ENCODE measurements at regions not wholly inside any gene's neighbourhood (a gene's known extent, or its start where the extent isn't known, plus 50 kb on each side); places are given as distances from the start of the nearest gene placed in this dataset.

DNA sequence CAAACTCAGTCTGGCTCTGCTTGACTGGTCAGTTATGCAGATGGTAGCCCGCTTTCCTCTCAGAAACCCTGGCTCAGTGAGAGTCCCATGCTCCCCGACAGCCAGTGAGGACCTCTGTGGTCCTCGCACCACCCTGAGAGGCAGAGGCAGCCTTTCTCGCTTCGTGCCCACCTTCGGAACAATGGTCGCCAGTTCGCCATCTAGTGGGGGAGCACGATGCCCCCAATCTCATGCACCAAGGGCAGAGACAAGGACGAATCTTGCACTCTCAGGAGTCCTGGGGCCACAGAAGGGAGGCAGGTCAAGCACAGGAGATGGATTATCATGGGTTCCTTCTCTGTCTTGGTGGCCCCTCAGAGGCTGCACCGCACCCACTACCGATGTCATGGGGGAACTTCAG, 75.2 kb downstream of the RHCG start:
- ChIA-PET CTCF (interaction anchor here (1.1 to 7.3 kb wide), 2 partner anchors 8 to 61 kb away, joined by 3 to 80 read pairs; no protein-coding TSS in a partner anchor), POLR2A (no interaction called here)

DNA sequence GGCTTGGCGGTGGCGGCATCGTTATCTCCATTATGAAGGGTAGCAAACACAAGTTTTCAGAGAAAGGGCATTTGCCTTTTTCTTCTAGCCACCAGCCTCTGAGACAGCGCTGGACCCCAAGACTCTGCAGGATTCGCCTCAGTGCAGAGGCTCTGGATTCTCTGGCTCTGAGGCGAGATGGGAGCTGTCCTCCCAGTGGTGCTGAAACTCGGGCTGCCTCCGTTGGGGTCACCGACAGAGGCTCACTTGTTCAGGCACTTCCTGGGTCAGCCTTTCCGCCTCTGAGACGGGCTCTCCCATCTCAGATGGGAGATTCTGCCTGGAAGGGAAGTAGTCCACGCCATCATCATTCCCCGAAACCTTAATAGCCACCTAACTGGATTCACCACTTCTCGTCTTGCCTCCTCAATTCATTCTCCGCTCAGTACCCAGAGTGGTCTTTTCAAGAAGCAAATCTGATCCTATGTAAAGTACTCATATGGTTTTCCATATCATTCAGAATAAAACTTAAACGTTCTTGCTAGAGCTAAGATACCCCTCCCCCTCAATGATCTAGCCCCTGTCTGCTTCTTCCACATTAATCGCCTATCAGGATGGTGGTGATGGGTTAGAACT, 76.9 kb downstream of the RHCG start:
- POLR2A ChIA-PET = no interaction called here
- CTCF ChIA-PET = interaction anchor here (1.4 to 7.3 kb wide), 4 partner anchors 11 to 59 kb away, joined by 5 to 80 read pairs (median 10); no protein-coding TSS in a partner anchor

DNA sequence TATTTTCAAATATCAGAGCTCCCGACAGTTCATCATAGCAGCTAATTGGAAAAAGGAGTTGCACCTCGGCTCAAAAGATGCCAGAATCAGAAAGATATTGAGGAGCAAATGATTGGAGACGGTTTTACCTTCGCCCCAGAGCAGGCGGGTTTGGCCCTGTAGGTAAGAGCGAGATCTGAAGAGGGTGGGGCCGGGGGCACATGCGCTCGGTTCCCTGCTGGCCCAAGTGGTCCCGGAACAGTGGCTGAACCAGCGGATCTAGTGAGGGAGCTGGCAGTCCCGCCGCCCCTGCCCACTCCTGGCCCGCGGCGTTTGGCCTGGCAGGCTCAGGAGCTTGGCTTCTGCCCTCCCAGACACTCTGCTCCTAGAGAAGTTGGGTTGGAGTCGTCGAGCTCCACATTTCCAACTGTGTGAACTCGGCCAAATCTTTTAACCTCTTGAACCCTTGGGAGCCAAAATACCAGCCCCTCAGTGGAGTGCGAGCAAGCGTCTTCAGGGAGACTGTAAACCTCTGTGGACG, 79.1 kb downstream of the RHCG start:
- POLR2A ChIA-PET = no interaction called here
- CTCF ChIA-PET = interaction anchor here (1.0 to 7.3 kb wide), 6 partner anchors 10 to 57 kb away, joined by 3 to 80 read pairs (median 10); no protein-coding TSS in a partner anchor

DNA sequence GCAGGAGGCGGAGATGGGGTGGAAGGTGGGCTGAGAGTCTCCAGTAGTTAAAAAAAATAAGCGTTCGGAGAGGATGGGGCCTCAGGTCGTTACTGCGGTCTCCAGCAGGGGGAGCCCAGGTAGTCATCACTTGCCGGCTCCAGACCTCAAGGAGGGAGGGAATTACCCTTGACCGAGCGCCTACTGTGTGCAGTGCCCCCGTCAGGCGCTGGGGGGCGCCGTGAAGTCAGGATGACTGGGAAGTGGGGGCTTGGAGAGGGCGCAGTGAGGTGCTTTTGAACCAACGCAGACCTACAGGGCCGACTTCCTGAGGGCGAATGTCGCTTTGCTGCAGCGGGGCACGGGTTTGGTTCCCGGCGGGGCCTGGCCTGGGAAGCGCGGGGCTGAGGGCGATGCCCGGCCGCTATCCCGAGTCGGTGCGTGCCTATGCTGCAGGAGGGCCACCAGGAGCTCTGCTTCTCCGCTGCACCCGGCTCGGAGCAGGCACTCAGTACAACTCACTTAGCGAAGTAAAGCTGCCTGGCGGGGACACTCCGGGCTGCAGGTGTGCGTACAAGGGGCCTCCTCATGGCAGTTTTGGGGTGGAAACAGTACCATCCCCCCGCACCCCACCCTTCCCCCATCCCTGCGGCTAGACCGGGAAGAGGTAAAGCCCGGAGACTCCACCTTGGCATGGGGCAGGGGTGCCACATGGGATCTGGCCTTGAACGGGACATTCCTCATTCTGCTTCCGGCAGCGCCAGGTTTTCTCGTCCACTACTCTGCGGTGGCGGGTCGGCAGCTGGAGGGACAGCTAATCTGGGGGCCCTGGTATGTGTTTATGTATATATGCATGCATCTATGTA, 79.8 kb downstream of the RHCG start:
- ChIA-PET CTCF (interaction anchor here (1.0 to 7.3 kb wide), 6 partner anchors 9 to 56 kb away, joined by 3 to 80 read pairs (median 10); no protein-coding TSS in a partner anchor), POLR2A (no interaction called here)

DNA sequence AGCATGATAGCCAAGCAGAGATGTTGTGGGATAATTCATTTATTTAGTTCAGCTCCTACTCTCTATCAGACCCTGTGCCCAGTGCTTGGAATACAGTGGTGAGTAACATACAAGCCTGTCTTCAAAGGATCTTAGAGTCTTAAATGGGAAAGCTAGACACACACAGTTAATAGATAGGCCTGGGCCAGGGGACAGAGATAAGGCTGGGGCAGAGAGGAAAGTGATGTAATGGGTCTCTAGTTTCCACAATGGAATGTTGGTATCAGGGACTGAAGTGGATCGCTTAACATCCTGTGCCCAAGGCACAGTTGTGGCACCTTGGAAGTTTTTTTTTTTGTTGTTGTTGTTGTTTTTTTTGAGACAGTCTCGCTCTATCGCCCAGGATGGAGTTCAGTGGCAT, 79.9 kb upstream of the POLG start:
- ChIA-PET CTCF (interaction anchor here (0.7 to 7.3 kb wide), 3 partner anchors 16 to 54 kb away, joined by 3 to 80 read pairs (median 3); no protein-coding TSS in a partner anchor), POLR2A (no interaction called here)

DNA sequence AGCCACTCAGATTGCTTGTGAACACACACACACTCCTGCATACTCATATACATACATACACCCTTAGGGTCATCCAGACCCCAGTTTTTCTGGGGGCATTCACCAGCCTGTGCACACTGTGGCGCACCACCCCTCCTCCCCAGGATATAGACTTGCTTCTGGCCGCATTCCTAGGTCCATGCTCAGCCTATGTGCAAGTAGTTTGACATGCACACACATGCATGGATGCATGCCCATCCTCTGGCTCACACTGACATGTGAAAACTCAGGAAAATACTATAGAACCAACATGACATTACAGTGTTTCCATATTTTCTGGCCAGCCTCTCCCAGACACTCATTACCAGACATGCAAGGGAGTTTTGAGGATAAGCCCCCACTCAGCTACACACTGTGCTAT, 79.3 kb upstream of the POLG start:
- ChIA-PET CTCF (interaction anchor here (0.7 to 7.3 kb wide), 2 partner anchors 16 to 53 kb away, joined by 3 to 80 read pairs; no protein-coding TSS in a partner anchor), POLR2A (no interaction called here)

DNA sequence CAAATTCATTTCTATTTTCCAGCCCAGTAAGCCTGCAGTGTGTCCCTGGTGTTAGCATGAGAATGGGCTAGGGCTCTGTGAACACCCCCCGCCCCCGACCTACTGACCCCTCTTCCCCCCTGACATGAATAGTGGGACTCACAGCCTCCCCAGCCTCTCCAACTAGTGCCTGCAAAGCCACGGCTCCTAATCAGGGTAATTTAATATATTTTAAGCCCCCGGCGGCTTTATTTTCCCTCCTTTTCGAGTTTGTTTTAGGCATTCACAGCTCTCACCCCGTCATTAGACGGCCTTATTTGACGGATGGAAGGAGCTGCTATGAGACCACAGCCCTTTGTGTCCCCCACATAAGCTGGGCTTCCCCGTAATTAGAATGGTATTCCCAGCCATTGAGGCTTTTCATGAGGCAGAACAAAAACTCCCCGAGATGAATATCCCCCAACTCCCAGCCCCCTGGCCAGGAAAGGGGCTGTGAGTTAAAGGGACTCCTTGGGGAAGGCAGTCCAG, 78.3 kb upstream of the POLG start:
- POLR2A ChIA-PET = interaction anchor here (0.6 kb wide), 1 partner anchor 52 kb away, joined by 3 read pairs; no protein-coding TSS in a partner anchor

DNA sequence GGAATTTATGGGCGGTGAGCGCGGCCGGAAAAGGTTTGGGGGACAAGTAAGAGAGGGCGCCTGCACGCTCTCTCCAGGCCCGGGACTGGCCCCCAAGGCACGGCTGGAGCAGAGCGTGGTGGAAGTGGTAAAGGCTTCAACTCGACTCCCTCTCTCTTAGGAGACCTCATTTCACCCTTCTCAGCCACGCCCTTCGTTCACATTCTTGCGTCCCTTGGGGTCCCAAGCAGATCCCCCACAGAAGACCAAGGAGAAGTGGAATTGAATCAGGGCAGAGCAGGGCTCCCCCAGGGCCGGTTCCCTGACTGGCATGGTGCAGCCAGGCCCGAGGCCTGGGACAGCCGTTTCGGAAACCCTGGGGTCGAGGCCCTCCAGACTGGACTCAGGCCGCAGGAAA, 75.4 kb upstream of the POLG start:
- ChIA-PET POLR2A (no interaction called here), CTCF (interaction anchor here (0.6 to 1.0 kb wide), 2 partner anchors 48 to 205 kb away, joined by 3 read pairs; no protein-coding TSS in a partner anchor)

More for the DNA sequence above, 78.3 kb upstream of the POLG start:
- CTCF ChIA-PET = no interaction called here

DNA sequence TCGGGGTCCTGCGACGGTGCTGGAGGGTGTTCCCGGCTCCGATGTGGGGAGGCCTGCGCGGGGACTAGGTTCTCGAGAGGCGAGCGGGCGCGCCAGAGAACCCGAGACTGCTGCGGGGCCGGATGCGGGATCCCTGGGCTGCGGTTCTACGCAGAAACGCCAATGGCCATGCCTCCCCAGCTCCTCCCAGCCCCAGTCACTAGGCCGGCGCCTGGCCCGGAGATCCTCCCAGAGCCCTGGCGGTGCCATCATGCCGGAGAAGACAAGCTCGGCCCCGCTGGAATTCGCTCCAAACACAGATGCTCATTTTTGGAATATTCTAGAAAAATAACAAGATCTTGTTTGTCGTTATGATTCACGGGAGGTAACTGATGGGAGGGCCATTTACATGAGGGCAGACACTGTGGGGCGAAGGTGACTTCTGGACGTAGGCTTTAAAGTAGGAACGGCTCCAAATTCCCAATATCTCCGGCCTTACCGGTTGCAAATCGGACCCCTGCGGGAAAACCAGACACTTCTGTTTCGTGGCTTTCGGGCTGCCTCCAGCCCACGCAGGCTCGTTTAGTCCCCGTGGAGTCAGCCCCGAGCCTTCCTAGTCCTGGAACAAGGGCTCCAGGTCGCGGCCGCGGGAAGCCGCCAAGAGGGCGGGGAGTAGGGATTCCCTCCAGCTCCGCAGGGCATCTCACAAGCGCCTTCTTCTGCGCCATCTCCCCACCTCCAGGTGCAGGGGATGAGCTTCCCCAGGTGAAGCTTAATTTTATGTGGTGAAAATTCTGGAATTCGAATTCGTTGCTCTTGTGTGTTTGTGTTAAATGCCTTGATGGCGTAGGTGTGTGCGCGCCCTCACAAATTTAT, 74.8 kb upstream of the POLG start:
- CTCF ChIA-PET = interaction anchor here (0.8 to 1.1 kb wide), 3 partner anchors 43 to 203 kb away, joined by 3 read pairs; no protein-coding TSS in a partner anchor
- POLR2A ChIA-PET = no interaction called here

DNA sequence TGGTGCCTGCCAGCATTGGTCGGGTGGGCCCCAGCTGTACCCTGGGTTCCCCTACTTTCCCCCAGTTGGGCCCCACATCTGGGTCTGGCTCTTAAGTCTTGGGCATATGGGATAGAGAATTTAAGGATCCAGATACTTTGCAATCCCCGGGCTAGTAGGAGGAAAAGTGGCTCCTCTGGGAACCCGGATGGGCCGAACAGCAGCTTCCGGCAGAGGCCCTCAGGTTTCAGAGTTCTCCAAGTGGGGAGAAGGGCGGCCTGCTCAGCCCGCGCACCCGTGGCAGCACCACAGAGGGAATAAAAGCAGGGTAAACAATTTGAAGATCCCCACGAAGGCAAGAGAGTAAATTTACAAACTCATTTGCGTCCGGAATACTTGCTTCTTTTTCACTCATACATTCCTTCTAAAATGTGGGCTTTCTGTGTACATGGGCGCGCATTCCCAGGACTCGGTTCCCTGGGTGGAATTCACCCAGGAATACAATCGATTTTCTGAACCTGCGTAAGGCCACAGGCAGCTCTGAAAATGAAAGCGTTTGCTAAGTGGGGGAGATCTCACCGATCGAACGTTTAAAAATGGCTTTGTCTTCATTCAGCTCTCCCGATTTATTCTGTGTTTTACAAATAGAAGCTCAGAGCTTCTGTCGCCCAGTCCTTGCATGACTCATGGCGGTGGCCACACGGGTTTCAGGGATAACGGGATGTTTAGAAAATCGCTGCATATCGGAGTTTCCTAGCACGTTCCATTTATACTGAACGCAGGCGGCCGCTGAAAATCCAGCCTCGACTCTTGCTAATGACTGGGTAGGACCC, 74.0 kb upstream of the POLG start:
- ChIA-PET POLR2A (no interaction called here), CTCF (interaction anchor here (0.8 to 2.2 kb wide), 6 partner anchors 9 to 202 kb away, joined by 3 to 14 read pairs (median 3); no protein-coding TSS in a partner anchor)

DNA sequence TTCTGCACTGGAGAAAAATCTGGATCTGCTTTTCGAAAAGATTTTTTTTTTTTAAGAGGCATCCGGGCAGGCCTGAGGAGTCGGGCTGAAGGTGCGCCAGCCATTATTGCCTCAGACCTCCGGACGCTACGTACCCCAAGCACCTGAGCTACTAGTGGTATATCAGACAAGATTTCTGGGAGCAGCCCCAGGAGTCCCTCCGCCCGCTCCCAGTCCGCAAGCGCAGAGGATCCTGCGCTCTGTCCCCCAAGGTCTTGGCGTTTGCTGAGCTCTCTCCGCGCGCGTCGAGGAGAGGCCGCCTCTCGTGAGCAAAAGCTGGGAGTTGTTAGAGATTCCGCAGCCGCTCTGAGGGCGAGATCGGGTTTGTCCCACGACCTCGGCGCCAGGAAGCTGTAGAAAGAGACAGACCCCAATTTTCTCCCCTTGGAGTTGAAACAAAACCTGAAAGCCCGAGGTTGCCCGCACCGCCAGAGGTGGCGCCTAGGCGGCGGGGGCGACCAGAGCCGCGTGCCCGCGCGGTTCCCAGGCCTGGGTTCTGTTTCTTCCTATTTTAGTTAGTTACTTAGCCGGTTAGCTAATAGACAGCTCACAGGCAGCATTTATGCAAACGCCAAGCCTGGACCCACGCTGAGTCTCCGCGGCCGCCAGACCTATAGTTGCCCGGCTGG, 72.5 kb upstream of the POLG start:
- POLR2A ChIA-PET = no interaction called here
- CTCF ChIA-PET = interaction anchor here (0.6 to 2.2 kb wide), 5 partner anchors 11 to 171 kb away, joined by 3 to 14 read pairs (median 4); no protein-coding TSS in a partner anchor

DNA sequence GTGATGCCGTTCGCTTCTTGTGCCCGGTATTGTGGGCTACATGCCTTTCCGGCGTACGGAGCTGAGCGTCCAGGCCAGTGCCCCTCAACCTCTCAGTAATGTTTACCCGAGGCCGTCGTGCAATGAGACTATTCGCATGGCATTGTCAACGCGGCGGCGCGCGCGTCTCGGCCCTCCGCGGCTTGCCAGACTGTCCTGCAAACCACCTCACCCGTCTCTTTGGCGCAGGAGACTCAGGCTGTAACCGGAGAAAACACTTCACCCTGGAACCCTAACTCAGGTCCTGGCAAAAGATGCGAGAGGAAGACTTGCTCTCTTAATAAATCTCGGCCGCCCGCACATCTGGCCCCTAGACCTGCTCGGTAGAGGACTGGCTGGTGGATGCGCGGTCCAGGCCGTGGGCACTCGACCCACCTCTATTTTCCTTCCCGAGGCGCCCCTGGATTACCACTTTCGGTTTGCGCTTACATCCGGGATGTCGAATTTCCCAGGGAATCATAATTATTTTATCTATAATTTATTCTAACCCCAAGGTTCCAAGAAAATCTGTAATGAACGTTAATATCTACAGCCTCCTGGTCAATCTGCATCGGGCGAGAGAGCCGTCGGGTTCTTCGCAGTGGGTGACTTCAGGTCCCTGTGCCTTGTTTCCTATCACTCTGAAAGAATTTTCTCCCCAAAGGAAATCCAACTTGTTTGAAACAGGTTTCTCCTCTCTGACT, 71.8 kb upstream of the POLG start:
- ChIA-PET CTCF (interaction anchor here (0.7 to 2.2 kb wide), 4 partner anchors 11 to 864 kb away, joined by 3 to 14 read pairs (median 4); no protein-coding TSS in a partner anchor), POLR2A (no interaction called here)

DNA sequence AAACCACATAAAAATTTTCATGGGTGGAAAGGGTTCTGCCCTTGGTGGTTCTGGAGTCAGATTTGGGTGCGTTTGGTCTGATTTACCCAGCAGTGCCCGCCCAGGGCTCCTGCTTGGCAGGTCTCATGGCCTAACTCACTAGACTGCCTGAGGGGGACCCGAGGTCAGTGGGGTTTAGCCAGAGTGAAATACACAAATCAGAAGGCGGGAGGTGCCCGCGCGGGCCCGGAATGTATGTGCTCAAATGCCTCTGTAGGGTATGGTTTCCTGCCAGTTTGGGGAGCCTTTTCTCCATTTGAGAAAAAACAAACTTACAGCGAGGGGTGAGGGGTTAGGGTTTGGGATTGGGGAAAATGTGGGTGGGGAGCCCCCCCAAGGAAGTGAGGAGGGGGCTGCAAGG, 70.9 kb upstream of the POLG start:
- POLR2A ChIA-PET = no interaction called here
- CTCF ChIA-PET = interaction anchor here (2.7 kb wide), 1 partner anchor 47 kb away, joined by 14 read pairs; no protein-coding TSS in a partner anchor

DNA sequence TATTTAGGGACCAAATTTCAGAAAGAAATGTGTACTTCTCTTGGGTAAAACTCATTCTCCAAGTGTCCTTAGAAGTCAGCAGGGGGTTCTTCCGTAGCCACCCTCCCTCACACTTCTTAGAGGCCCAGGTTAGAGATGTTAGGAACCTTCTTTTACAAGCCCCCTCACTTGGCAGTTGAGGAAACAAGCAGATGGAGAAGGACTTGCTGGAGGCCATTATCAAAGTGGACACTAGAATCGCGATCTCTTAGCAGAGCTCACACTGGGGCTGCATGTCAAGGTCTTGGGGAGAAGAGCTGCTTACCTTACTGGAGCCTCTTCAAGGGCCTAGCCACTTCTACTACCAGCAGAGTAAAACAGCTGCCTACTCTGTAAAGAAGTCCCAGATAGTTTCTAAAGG, 69.4 kb upstream of the POLG start:
- ChIA-PET POLR2A (no interaction called here), CTCF (interaction anchor here (1.5 to 2.7 kb wide), 2 partner anchors 25 to 45 kb away, joined by 3 to 14 read pairs; no protein-coding TSS in a partner anchor)

DNA sequence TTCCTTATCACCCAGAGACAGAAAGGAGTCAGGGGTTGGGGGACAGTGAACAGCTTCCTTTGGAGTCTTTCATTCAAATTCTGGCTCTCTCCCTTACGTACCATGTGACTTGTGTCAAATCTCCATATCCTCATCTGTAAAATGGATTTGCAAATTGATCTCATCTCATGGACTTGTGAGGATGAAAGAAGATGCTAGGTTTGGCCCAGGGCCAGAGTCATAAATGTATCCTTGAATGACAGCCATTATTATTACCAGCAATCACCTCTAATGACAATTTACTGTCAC, 67.8 kb upstream of the POLG start:
- ChIA-PET CTCF (interaction anchor here (1.1 to 4.5 kb wide), 2 partner anchors 23 to 44 kb away, joined by 3 to 36 read pairs; no protein-coding TSS in a partner anchor), POLR2A (interaction anchor here (0.6 kb wide), 1 partner anchor 399 kb away, joined by 3 read pairs; no protein-coding TSS in a partner anchor)

DNA sequence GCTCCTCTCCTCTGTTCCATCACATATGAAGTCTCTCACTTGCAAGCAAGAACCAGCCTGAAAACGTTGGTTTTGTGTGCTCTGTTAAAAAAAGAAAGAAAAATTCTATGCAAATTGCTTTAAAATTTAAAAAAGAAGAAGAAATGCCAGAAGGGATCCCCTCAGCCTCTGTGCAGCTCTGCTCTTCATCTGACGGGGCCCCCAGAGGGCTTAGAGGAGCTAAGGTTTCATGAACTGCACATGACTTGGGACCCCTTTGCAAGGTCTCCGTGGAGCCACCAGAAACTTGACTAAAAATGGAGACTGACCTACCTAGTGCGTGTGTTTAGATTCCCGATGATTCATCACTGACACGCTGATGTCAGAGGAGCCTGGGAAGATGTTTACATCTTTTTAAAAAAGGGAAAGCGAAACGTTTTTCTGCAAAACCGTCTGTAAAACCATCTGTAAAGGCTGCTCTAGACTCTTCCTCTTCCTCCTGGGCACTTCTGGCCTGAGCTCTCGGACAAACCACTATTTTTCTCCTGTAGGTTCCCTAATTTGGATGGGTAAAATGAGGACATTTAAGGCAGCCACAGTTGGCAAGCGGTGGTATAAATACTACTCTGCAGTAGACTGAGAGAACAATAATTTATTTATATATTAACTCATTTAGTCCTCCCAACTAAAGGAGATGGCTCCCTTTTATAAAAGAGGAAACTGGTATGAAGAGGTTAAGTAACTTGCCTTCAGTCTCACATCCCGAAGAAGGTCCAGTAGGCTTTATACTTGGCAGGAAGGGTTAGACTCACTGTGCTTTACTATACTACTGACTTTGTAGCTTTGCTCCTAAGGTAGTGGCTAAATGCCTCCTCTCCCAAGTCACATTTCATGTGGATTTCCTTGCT, 67.2 kb upstream of the POLG start:
- ChIA-PET POLR2A (interaction anchor here (0.6 kb wide), 1 partner anchor 398 kb away, joined by 3 read pairs; no protein-coding TSS in a partner anchor), CTCF (interaction anchor here (1.0 to 4.5 kb wide), 4 partner anchors 10 to 195 kb away, joined by 3 to 36 read pairs (median 4); no protein-coding TSS in a partner anchor)
